Astrocyte (in vitro differentiated cells and primary cell): ENCODE measurements at regions not wholly inside any gene's neighbourhood (a gene's known extent, or its start where the extent isn't known, plus 50 kb on each side); places are given as distances from the start of the nearest gene placed in this dataset.

Source experiments
- DNase-seq: peaks from one replicate; pipeline ENCODE4 v3.0.0-alpha.2; 2010; ENCODE audit warnings: low read depth
- FAIRE-seq: peaks from 2 replicates; lab custom pipeline; 2011; peaks lifted over from hg19 to GRCh38; lab: Jason Lieb, UNC
- H2AFZ ChIP-seq: 2 replicates; pipeline ENCODE4 v1.6.0; 2012; ENCODE audit warnings: low read depth, low read length, inconsistent platforms
- H3K27ac ChIP-seq: 2 replicates; pipeline ENCODE4 v1.5.1; 2011; ENCODE audit warnings: low read depth, low read length, inconsistent platforms
- H3K27me3 ChIP-seq: 2 replicates; pipeline ENCODE4 v1.6.0; 2011; ENCODE audit warnings: low read length, inconsistent platforms; ENCODE audit not compliant: insufficient read depth
- H3K36me3 ChIP-seq: 2 replicates; pipeline ENCODE4 v1.5.1; 2011; ENCODE audit warnings: low read length, inconsistent platforms; ENCODE audit not compliant: insufficient read depth
- H3K4me1 ChIP-seq: 2 replicates; pipeline ENCODE4 v1.5.1; 2011; ENCODE audit warnings: low read length, inconsistent platforms; ENCODE audit not compliant: insufficient read depth
- H3K4me2 ChIP-seq: 2 replicates; pipeline ENCODE4 v1.6.0; 2012; ENCODE audit warnings: low read length, inconsistent platforms
- H3K4me3 ChIP-seq: 2 replicates; pipeline ENCODE4 v1.5.1; 2011; ENCODE audit warnings: low read depth, mild to moderate bottlenecking, low read length, inconsistent platforms; ENCODE audit not compliant: insufficient read depth
- H3K79me2 ChIP-seq: 2 replicates; pipeline ENCODE4 v1.6.0; 2012; ENCODE audit warnings: mild to moderate bottlenecking, low read length, inconsistent platforms; ENCODE audit not compliant: insufficient read depth
- H3K9ac ChIP-seq: 2 replicates; pipeline ENCODE4 v1.6.0; 2012; ENCODE audit warnings: mild to moderate bottlenecking, low read length, inconsistent platforms
- H3K9me3 ChIP-seq: 2 replicates; pipeline ENCODE4 v1.5.1; 2012; ENCODE audit warnings: low read depth, mild to moderate bottlenecking, low read length, inconsistent platforms; ENCODE audit not compliant: insufficient read depth
- H4K20me1 ChIP-seq: 2 replicates; pipeline ENCODE4 v1.6.0; 2012; ENCODE audit warnings: low read length, inconsistent platforms; ENCODE audit not compliant: insufficient read depth
- H3K27ac Mint-ChIP-seq: one replicate; pipeline ENCODE4 v1.8.0; 2021; ENCODE audit warnings: mild to moderate bottlenecking, mixed read lengths; ENCODE audit not compliant: unreplicated experiment
- H3K27me3 Mint-ChIP-seq: one replicate; pipeline ENCODE4 v1.8.0; 2021; ENCODE audit warnings: low read depth, mixed read lengths; ENCODE audit not compliant: unreplicated experiment
- H3K36me3 Mint-ChIP-seq: one replicate; pipeline ENCODE4 v1.8.0; 2021; ENCODE audit warnings: low read depth, mixed read lengths; ENCODE audit not compliant: unreplicated experiment
- H3K4me1 Mint-ChIP-seq: one replicate; pipeline ENCODE4 v1.8.0; 2021; ENCODE audit warnings: low read depth, mixed read lengths; ENCODE audit not compliant: unreplicated experiment
- H3K4me3 Mint-ChIP-seq: one replicate; pipeline ENCODE4 v1.8.0; 2021; ENCODE audit warnings: mild to moderate bottlenecking, moderate library complexity, mixed read lengths; ENCODE audit not compliant: unreplicated experiment
- H3K9me3 Mint-ChIP-seq: one replicate; pipeline ENCODE4 v1.8.0; 2021; ENCODE audit warnings: mild to moderate bottlenecking, mixed read lengths; ENCODE audit not compliant: unreplicated experiment
- CTCF ChIP-seq: IDR thresholded peaks from 2 replicates; pipeline ENCODE4 v1.5.1; 2011; ENCODE audit warnings: low read depth, mild to moderate bottlenecking, inconsistent platforms, low read length, moderate library complexity; ENCODE audit not compliant: insufficient read depth
- EZH2 ChIP-seq: IDR thresholded peaks from 2 replicates; pipeline ENCODE4 v1.6.1; 2012; ENCODE audit warnings: mild to moderate bottlenecking, low read length, inconsistent platforms; ENCODE audit not compliant: insufficient read depth

GRCh38 chr10:113285305-113285704, 267.5 kb upstream of the HABP2 start:
- Histone ChIP-seq H3K9me3 (no peaks in the 10 kb centered on the region), H2AFZ (no peak overlapping the region), H3K4me1 (no peaks in the 10 kb centered on the region), H4K20me1 (no peaks in the 10 kb centered on the region), H3K27ac (no peak overlapping the region), H3K4me2 (no peak overlapping the region), H3K79me2 (no peaks in the 10 kb centered on the region), H3K9ac (no peak overlapping the region), H3K4me3 (no peak overlapping the region), H3K36me3 (no peaks in the 10 kb centered on the region), H3K27me3 (no peaks in the 10 kb centered on the region)
- no peak for DNase-seq
- H3K36me3 Mint-ChIP-seq, result no peaks in the 10 kb centered on the region
- TF ChIP-seq CTCF (no peak), EZH2 (no peak)
- H3K27me3 Mint-ChIP-seq, result peaks cover 12% of the 10 kb centered on the region
- H3K9me3 Mint-ChIP-seq, result peaks cover under 1% of the 10 kb centered on the region
- H3K4me1 Mint-ChIP-seq, result no peaks in the 10 kb centered on the region
- no peak overlapping the region for H3K27ac Mint-ChIP-seq
- no peak overlapping the region for H3K4me3 Mint-ChIP-seq
- FAIRE-seq, result no peak

- Histone ChIP-seq H3K36me3 (no peaks in the 10 kb centered on the region), H3K4me1 (no peaks in the 10 kb centered on the region), H3K27me3 (no peaks in the 10 kb centered on the region), H3K9ac (no peak overlapping the region), H3K79me2 (no peaks in the 10 kb centered on the region), H3K4me2 (no peak overlapping the region), H4K20me1 (no peaks in the 10 kb centered on the region), H3K27ac (no peak overlapping the region), H3K9me3 (no peaks in the 10 kb centered on the region), H2AFZ (no peak overlapping the region), H3K4me3 (no peak overlapping the region)
- no peak for FAIRE-seq
- TF ChIP-seq EZH2 (no peak), CTCF (no peak)
- no peaks in the 10 kb centered on the region for H3K9me3 Mint-ChIP-seq
- no peak overlapping the region for H3K27ac Mint-ChIP-seq
- no peaks in the 10 kb centered on the region for H3K36me3 Mint-ChIP-seq
- H3K4me1 Mint-ChIP-seq, result no peaks in the 10 kb centered on the region
- DNase-seq, result no peak
- no peak overlapping the region for H3K4me3 Mint-ChIP-seq
- peaks cover 10% of the 10 kb centered on the region for H3K27me3 Mint-ChIP-seq
Observed at GRCh38 chr10:113287592-113287991, 265.3 kb upstream of the HABP2 start.

GRCh38 chr10:113290137-113290536, 262.7 kb upstream of the HABP2 start:
- Histone ChIP-seq H3K4me1 (no peaks in the 10 kb centered on the region), H3K27me3 (no peaks in the 10 kb centered on the region), H3K79me2 (no peaks in the 10 kb centered on the region), H4K20me1 (no peaks in the 10 kb centered on the region), H3K9ac (no peak overlapping the region), H3K27ac (no peak overlapping the region), H3K4me3 (no peak overlapping the region), H3K4me2 (no peak overlapping the region), H3K9me3 (no peaks in the 10 kb centered on the region), H3K36me3 (no peaks in the 10 kb centered on the region), H2AFZ (no peak overlapping the region)
- Mint-ChIP-seq H3K4me1 (no peaks in the 10 kb centered on the region), H3K9me3 (no peaks in the 10 kb centered on the region), H3K36me3 (no peaks in the 10 kb centered on the region), H3K27me3 (peaks cover 19% of the 10 kb centered on the region), H3K27ac (no peak overlapping the region), H3K4me3 (no peak overlapping the region)
- FAIRE-seq, result no peak
- TF ChIP-seq EZH2 (no peak), CTCF (no peak)
- no peak for DNase-seq
